HuH-7 (cell line): ENCODE measurements at regions not wholly inside any gene's neighbourhood (a gene's known extent, or its start where the extent isn't known, plus 50 kb on each side); places are given as distances from the start of the nearest gene placed in this dataset.
"Not testable (repeated sequence)": the region's sequence is repeated elsewhere in the genome, so short reads cannot be mapped to it uniquely, and the experiment has no call there.

Source experiments
- DNase-seq: peaks from one replicate; pipeline ENCODE4 v3.0.0; 2011; ENCODE audit warnings: low spot score

DNA sequence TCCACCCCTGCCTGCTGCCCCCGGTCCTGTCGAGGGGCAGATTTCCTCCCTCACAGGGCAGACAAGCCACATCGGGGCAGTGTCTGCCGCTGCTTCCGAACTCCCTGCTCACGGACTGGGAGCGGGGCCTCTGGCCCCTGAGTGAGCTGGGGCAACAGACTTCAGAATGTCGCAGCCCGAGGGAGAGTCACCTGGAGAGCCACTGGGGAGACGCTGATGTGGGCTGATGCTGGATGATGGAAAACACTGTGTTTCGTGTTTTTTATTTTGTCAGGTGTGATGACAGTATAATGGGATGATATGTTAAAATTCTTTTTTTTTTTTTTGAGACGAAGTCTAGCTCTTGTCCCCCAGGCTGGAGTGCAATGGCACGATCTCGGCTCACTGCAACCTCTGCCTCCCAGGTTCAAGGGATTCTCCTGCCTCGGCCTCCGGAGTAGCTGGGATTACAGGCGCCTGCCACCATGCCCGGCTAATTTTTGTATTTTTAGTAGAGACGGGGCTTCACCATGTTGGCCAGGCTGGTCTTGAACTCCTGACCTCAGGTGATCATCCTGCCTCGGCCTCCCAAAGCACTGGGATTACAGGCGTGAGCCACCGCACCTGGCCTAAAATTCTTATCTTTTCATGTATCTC, 52.1 kb upstream of the SEPTIN5 start:
- DNase-seq = not testable (repeated sequence)

DNA sequence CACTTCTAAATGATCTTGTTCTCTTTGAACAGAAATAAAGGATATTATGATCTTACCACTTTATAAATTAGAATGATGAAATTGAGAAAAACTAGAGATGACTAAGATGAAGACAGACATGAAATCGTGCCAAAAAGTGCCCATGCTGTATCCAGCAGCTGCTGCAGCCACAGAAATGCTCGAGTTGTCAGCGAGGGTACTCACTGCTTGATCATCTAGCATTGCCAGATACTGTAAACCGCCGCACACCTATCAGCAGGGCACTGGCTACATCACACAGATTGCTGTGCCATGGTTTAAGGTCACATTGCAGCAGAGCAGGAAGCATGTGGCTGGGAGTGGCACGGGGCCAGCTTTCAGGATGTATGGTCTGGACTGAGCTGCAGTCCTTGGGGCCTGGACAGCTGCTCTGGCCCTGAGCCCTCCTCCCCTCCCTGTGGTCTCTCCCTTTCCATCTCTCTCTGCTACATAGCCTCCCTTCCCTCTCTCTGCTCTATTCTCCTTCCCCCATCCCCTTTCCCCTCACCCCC, 51.0 kb upstream of the SEPTIN5 start:
- DNase-seq = no peak

DNA sequence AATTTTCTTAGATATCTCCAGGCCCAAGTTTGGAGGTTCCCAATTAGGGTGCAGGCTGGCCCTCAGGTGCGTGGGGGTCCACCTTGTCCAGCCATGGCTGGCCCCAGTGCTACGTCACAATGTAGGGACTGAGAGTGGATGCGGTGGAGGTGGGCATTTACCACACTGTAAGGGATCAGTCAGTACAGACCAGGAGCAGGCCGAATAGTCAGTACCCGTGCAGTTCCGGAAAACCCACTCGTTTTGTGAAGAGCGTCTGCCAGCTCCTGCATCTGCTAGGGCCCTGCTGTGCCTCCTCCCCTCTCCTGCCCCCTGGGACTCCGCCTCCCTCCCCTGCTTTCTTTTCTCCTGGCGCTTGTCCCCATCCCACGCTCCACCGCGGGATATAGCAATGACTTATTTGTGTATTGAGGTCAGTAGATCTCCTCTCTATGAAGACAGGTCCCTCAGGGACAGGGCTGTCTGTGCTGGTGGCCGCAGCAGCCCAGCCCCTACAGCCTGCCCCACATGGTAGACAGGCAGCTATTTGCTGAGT, 50.4 kb upstream of the SEPTIN5 start:
- DNase-seq = no peak

DNA sequence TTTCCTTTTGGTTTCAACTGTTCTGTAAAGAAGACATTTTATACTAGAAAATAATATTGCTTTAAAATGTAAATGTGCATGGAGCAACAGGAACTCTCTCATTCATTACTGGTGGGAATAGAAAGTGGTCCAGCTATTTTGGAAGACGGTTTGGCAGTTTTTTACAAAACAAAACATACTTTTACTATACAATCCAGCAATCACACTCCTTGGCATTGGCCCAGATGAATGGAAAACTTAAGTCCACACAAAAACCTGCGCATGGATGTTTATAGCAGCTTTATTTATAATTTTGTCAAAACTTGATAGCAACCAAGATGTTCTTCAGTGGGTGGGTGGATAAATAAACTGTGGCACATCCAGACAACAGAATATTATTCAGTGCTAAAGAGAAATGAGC, 49.9 kb upstream of the SEPTIN5 start:
- DNase-seq = no peak
